Stimulated activated CD4-positive, alpha-beta T cell treated with anti-CD3 and anti-CD28 coated beads, TNF-alpha, amount 100 ng/mL, for 24 hours (primary cell): ENCODE measurements at regions not wholly inside any gene's neighbourhood (a gene's known extent, or its start where the extent isn't known, plus 50 kb on each side); places are given as distances from the start of the nearest gene placed in this dataset.

Experiments used
- DNase-seq, 3 experiments: peaks; one replicate each; pipeline ENCODE4 v3.0.0-alpha.2; 2020; ENCODE audit warnings: low read depth in 3 of 3

DNA sequence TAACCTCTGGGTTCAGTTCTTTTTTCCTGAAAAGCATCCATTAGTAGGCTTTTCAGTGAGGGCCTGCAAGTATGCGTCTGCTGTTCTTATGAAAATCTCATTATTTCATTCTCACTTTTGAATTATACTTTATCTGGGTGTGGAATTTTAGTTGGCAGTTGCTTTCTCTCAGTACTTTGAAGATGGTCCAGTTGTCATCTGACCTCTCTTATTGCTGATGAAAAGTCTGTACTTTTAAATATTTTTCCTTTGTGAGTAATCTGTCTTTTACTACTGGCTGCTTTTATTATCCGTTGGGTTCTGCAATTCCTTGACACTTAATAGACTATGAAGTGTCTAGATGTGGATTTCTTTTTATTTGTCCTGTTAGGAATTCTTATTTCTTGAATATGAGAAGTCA lies 307.8 kb downstream of the CYP26B1 start:
- DNase-seq = no peak

DNA sequence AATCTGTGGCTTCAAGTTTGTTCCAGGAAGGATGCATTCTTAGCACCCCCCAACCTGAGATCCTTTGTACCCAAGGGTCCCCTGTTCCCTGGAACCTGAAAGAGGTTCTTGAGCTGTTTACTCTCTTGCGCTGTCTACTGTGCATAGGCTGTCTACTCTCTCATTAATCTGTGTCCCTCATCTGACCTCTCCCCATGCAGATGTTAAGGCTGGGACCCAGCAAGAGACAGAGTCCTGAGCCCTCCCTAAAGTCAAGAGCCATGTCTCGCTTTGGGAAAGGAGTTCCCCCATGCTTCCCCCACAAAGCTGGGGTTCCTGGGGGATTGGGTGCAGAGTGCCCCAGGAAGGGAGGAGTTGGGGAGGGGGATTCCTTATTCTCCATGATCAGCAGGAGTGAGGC lies 312.9 kb downstream of the CYP26B1 start:
- no peak for DNase-seq

DNA sequence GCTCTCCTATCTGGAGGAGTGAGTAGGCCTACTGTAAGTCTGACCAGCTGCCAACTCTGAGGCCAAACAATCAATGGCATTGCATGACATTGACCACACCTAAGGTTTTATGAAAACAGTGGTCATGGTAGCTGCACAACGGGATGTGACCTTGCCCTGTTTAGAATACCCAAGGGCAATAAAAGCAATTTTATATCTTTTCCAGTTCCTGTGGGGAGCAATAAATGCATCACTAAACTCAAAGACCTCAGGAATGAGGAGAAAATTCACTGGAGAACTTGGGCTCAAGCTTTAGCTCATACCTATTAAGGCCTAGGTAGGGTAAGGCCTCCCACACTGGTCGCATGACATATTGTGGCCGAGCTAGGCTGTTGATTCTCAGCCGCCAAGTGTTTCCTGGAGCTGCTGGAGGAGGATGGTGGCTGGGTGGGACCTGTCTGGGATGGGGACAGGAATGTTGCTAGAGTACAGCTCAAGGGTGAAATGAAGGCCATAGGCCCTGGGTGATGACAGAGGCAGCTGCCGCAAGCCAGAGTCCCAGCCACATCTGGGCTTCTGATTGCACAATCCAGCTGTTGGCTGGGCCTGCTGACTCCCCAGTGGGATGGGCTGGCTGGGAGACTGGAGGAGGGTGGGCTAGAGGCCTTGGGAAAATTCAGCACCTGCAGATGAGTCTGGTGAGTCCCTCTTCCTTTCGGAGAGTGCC lies 313.7 kb downstream of the CYP26B1 start:
- DNase-seq = no peak

DNA sequence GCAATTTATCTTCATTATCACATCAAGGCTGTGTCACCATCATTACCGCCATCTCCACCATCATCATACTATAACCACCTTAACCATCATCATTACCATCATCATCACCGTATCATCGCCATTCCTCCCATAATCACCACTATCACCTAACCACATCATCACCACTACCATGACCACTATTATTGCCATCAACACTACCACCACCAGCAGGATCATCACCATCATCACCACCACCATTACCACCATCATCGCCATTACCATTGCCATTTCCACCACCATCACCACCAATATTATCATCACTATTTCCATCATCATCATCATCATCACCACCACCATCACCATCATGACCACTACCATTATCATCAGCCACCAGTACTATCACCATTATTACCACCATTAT lies 314.4 kb downstream of the CYP26B1 start:
- DNase-seq = no peak

DNA sequence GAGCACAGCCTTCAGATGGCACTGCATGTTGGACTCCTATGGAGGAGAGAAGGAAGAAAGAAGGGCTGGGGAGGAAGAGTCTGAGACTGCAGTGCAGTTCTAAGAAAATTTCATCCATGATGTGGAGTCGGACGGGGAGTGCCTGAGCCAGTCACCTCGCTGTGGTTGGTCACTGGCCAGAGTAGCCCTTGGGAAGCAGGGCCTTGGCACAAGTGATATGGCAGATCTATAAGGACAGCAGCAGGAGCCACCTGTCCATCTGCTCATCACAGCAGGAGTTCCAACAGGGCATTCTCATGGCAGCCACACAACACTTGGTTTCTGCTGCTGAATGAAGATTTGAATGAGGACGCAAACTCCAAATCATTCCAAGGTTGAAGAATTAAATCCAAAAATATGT lies 314.8 kb downstream of the CYP26B1 start:
- DNase-seq = no peak

DNA sequence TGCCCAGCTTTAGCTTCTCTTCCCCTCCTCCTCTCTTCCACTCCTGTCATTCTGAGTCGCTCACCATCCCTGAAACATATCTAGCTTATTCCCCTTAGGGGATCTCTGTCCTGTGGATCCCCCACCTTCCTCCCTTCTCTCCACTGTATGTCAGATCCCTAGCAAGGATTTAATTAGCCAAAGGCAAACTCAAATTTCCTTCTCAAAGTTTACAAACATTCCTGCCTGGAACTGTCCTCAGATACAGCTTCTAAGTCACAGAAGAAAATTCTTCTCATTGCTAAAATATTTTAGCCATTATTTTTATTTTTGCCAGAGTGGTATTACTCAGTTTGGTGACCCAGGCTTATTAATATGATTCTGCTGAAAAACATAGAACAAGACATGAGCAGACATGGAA lies 315.3 kb downstream of the CYP26B1 start:
- no peak for DNase-seq

DNA sequence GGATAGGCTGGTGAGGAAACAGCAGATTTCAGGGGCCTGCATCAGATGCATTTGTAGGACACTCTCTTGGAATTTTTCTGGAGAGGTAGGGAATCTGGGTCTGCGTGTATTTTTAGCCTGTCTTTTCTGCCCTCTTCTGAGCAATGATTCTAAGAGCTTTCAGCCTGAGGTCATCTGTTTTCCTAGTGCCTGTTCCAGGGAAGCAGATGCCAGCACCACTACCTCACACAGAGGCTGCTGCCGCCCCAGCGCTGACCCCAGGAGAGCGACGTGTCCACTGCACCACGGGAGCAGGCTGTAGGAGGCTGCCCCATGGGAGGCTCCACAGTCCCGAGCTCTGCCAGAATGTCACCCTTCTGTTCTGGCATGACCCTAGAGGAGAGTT lies 316.5 kb downstream of the CYP26B1 start:
- no peak for DNase-seq

DNA sequence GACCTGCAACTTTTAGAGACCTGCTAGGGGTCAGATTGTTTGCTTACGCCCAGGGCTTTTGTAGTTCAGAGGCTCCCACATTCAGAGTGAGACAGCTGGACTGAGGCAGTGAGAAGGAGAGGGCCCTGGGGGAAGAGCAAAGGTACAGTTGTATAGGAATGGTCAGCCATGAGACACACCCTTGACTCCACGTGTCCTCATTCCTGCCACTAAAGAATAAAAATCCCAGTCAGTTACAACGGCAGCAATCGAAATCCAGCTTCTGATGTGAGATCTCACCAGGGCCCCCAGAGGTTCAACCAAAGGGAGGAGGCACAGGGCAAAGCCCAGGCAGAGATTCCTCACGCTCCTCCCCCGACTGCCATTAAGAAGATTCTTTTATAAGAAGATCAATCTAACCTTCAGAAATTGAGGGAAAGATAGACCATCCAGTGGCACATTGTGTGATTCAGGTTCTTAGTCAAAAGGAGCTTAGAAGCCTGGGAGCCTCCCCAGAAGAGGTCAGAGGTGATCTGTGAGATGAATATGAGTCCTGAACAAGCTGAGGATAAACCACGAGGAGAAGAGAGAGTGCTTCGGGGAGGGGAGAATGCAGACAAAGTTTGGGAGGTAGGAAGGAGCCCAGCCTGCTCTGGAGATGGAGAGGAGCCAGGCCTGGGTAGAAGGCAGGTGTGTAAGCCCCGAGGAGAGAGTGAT lies 317.0 kb downstream of the CYP26B1 start:
- no peak for DNase-seq

DNA sequence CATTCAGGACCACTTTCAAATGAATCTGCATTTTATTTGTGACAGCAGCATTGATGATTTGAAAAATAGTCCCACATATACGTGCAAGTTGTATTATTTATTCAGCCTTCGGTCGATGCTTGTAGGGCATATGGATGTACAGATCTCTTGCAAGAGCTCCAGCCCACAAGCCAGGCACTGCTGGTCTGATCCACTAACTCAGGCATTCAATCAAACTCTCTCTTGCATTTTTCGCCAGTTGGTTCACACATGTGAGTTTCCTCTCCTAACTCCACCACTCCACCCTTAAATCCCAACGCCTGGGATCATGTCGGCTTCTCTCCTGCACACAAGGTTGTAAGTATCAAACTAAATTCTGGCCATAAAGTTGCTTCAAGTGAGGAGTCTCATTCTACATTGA lies 318.7 kb downstream of the CYP26B1 start:
- DNase-seq = no peak

DNA sequence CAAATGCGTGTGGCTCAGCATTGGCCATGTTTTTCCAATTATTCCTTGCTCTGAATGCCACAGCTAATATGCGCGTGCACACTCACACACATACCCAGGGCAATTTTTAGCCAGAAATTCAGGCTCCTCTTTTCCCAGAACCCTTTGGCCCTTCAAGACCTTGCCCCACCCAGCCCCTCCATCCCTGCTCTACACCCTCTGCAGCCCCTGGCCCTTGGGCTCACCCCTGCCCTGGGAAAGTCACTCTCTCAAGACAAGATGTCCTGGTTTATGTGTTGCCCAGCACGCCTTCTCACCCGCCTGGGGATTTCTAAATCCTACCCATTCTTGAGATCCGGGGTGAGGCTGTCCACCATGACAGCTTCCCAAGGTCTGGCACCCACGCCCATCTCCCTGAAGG lies 319.7 kb downstream of the CYP26B1 start:
- no peak for DNase-seq

DNA sequence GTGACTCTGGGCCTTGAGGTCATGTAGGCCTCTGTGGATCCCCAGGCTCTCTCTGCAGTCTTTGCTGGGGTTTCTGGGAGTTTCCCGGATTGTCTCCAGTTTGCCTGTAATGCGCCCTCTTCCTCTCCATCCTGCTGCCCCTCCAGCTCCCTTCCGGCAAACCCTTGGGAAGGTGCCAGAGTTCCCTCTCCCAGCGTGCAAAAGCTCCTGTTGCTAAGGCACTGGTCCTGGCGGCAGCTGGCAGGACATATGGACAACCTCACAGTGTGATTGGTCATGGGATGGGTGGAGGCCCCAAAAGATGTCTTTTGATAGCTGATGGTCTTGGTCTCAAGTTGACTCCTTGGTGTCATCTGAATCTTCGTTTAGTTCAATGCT lies 320.1 kb downstream of the CYP26B1 start:
- DNase-seq = no peak

DNA sequence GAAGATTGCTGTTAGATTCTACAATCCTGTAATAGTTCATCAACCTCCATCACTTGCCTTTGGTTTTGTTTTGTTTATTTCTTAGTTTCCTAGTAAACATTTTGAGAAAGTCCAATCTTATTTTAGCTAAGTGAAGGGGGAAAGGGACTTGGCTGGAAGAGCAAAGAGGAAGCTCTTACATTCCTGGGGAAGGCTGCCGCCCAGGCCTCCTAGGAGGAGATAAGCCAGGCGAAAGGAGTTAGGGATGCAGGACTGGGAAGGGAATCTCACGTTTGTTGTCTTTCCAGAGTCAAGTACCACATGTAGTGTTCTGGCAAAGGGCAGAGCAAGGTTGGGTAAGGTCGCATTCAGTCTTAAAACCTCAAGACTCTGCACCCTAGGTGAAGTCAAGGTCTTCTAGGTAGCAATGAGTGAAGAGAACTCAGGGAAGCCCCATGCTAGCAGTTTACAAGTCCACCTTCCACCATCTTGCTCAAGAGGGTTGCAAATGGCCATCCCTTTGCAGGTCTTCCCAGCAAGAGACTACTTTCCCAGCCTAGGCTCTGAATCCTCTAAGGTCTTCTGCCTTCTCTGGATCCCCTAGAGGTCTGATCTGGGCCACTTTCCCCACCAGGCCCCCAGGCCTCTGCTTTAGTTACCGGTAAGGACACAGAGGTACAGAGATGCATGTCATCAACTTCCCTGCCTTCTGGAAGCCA lies 320.7 kb downstream of the CYP26B1 start:
- DNase-seq = no peak

DNA sequence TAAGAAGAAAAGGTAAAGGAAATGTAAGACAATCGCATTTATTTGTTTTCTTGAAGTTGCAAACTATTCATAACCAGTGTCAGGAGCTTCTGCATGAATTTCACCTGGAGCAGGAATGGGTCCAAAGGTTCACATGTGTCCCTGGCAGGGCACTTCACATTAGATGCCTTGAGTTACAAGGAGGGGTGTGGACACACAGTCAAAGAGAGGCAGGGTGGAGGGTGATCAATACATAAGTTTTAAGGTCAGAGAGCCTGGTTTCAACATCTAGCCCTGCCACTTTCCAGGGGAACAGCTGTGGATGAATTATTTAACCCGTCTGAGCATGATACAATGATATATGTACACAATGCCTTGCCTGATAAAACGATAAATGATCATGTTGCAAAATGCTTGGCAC lies 321.4 kb downstream of the CYP26B1 start:
- no peak for DNase-seq

DNA sequence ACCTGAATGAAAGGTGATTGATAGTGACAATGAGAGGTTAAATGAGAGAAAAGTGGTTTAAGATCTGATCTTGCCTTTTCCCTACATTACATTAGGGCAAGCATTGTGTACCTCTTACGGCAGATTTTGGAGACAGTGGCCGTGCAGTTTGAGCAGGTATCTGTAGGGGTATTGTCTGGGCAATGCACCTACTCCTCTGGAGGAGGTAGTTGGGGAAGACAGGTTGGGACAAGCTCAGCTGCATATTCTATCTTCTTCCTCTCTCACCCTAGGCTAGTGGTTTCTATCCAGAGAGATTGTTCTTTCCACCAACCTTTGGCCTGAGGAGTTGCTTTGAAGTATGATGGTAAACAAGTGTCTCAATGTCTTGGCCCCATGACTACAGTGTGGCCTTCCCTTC lies 323.2 kb downstream of the CYP26B1 start:
- no peak for DNase-seq

DNA sequence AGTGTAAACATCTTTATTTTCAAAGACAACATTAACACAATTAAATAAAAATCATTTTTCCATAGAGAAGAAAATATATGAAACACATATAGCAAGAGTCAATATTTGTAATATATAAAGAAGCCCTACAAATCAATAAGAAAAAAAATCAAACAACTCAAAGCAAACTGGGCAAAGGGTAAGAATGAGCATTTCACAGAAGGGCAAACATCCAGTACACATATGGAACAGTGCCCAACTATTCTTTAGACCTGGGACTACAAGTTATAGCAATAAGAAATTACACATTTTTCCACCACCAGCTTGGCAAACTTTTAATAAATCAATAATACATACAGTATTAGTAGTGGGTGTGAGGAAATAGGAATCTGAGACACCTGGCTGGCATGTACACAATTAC lies 324.1 kb downstream of the CYP26B1 start:
- no peak for DNase-seq

DNA sequence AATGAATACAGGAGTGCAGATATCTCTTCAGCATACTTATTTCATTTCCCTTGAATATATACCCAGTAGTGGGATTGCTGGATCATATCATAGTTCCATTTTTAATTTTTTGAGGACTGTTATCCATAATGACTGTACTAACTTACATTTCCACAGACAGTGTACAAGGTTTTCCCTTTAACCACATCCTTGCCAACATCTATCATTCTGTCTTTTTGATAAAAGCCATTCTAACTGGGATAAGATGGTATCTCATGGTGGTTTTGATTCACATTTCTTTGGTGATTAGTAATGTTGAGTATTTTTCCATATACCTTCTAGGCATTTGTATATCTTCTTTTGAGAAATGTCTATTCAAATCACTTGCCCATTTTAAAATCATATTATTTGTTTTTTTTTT lies 325.2 kb downstream of the CYP26B1 start:
- no peak for DNase-seq

DNA sequence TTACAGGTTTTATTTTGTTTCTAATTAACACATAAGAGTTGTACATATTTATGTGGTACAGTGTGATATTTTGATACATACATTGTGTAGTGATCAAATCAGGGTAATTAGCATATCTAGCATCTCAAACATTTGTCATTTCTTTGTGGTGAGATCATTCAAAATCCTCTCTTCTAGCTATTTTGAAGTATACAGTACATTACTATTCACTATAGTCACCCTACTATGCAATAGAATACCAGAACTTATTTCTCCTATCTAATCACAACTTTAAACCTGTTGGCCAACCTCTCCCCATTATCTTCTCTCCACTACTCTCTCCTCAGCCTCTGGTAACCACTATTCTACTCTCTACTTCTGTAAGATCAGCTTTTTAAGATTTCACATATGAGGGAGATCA lies 325.8 kb downstream of the CYP26B1 start:
- no peak for DNase-seq

DNA sequence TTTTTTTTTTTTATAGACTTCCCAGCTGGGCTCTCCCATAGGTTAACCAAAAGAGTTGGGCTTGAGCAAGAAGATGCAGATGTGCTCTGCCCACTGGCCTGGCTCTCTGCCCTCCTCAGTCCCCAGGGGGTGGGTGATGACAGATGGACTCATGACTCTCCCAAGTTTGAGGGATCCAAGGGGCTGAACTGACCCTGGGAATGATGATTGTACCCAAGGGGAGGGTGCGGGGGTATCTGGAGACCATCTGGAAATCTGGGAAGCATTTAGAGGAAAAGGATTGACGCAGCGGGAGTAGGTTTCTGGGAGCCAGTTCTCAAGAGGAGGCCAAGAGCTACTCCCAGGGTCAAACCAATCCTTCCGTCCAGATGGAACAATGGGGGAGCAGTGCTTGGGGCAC lies 330.8 kb downstream of the CYP26B1 start:
- no peak for DNase-seq

DNA sequence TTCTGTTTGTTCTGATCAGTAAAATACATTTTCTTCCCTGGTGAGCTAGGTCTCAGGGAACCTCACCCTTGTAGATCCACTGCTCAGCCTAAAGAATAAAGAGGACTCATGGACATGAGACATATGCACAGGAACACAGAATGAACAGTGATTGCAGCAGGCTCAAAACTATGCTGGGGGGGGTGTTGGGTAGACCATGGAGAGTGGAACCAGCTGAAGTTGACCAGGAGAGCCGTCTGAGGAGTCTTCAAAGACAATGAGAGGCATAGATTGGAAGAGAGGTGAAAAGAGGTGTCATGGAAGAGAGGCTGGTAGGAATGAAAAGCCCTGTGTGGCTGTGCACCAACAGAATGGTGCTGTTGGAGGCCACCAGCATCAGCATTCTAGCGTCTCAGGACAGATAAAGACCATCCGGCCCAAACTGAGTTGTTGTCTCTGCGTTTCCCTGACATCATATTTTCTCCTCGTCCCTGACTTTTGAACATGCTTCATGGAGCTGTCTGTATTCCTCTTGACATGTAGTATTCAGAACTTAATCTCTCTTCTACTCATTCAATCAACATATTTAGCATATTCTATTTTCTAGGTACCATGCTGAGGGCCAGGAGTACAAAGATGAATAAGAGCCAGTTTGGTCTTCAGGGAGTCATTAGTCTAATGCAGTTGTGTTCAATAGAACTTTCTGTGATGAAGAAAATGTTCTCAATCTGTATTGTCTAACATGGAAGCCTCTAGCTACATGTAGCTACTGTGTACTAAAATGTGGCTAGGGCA lies 331.8 kb downstream of the CYP26B1 start:
- DNase-seq = no peak

DNA sequence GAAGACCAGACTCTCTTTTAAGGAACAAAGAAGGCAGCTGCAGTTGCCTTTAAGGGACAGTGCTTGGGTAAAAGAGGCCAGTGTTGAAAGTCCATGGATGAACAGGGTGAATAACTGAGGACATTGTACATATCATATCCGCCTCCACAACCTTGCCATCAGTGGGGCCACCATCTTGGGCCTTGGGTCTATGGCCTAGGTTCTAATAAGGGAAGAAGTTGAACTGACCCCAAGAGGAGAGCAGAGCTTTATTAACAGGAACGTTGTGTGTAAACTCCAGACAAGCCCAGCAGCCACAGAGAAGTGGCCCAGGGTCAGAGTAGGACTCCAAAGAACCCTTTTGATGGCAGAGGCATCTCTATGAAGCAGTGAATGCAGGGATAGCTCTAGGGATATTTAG lies 332.8 kb downstream of the CYP26B1 start:
- DNase-seq = no peak

DNA sequence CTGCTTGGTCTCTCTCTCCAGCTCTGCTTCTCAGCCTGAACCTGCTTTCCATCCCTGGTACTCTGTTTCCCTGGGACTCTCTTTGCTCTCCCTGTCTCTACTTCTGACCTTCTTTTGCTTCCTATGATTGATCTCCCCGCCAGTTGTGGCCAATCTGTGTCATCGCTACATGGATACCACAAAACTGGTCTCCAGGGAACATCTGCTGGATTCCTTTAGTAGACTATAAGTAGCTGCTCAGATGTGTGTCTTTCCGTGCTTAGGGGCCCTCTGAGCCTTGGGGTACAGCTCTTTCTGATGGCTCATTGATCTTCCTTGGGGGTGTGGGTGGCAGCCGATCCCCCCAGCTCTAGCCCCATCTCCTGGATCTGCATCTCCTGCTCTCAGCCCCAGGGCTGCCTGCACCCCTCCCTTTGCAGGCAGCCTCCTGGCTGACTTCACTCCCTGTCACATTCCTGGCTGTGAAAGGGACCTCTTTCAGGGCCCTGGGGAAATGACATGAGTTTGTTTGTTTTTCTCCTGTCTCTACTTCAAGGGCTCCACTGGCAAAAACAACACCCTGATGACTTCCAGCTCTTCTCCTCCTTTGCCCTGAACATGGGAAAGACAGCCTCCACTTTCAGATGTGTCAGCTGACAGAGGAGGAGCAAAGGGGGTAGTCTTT lies 333.7 kb downstream of the CYP26B1 start:
- no peak for DNase-seq

DNA sequence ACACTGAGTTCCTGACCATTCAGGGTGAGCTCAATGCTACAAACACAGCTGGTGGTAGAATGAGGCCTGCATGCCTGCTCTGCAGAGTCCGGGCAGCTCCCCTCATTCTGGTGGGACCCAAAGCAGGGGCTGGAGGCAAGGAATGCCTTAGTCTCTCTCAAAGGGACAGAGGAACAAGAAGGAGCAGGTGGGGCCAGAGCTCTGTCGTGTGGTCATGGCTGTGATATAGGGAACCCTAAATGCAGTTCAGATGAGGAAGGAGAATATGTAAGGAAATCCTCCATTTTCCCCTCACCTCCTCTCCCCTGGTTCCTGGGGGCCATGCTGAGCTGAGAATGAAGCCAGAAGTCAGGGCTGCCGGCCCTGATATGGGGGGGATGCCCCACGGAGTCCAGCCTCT lies 334.3 kb downstream of the CYP26B1 start:
- DNase-seq = no peak
